CD4-positive, alpha-beta memory T cell (primary cell): ENCODE measurements at regions not wholly inside any gene's neighbourhood (a gene's known extent, or its start where the extent isn't known, plus 50 kb on each side); places are given as distances from the start of the nearest gene placed in this dataset.
"Not testable (repeated sequence)": the region's sequence is repeated elsewhere in the genome, so short reads cannot be mapped to it uniquely, and the experiment has no call there.

Experiments
- CTCF ChIA-PET: fragments of 350-600 bp; sonication (Branson Sonifier 250); formaldehyde crosslinking; loops from one replicate; lab custom pipeline; 2021; ENCODE audit warnings: inconsistent platforms; ENCODE audit not compliant: partially characterized antibody; lab: Charles Lee
- POLR2A ChIA-PET: fragments of 350-600 bp; sonication (Branson Sonifier 250); formaldehyde crosslinking; loops from one replicate; lab custom pipeline; 2021; ENCODE audit not compliant: partially characterized antibody; lab: Charles Lee
- DNase-seq, 5 donors: peaks; one replicate each; pipeline versions ENCODE4 v3.0.0 to v3.0.0-alpha.2; 2020 to 2022; ENCODE audit warnings: mixed read lengths in 1 of 5
- H3K27ac ChIP-seq: one replicate; pipeline ENCODE4 v1.7.0; 2013; ENCODE audit warnings: low read depth, low read length
- H3K27me3 ChIP-seq: 2 replicates; pipeline ENCODE4 v1.7.0; 2013; ENCODE audit warnings: mild to moderate bottlenecking, low read length, moderate library complexity; ENCODE audit not compliant: insufficient read depth
- H3K36me3 ChIP-seq: 2 replicates; pipeline ENCODE4 v1.7.0; 2013; ENCODE audit warnings: mild to moderate bottlenecking, low read length, moderate library complexity; ENCODE audit not compliant: insufficient read depth
- H3K4me1 ChIP-seq: 2 replicates; pipeline ENCODE4 v1.7.0; 2013; ENCODE audit warnings: mild to moderate bottlenecking, low read length, moderate library complexity; ENCODE audit not compliant: insufficient read depth
- H3K4me3 ChIP-seq, 2 donors: one replicate each; pipeline ENCODE4 v1.7.0; 2013; ENCODE audit warnings: low read length in 2 of 2, mild to moderate bottlenecking in 1 of 2
- H3K9me3 ChIP-seq, 2 donors: one replicate each; pipeline ENCODE4 v1.7.0; 2013; ENCODE audit warnings: low read length in 2 of 2, control low read depth in 1 of 2; ENCODE audit not compliant: control insufficient read depth in 1 of 2
- H3K27ac Mint-ChIP-seq, 7 donors: one replicate each; pipeline ENCODE4 v1.8.0; 2020 to 2021; ENCODE audit warnings: mixed read lengths in 7 of 7, mild to moderate bottlenecking in 6 of 7, inconsistent platforms in 3 of 7, moderate library complexity in 3 of 7
- H3K27me3 Mint-ChIP-seq, 2 donors: one replicate each; pipeline ENCODE4 v1.8.0; 2020 to 2021; ENCODE audit warnings: mixed read lengths in 2 of 2
- H3K36me3 Mint-ChIP-seq, 2 donors: one replicate each; pipeline ENCODE4 v1.8.0; 2020 to 2021; ENCODE audit warnings: mixed read lengths in 2 of 2, inconsistent platforms in 1 of 2, mild to moderate bottlenecking in 1 of 2
- H3K4me1 Mint-ChIP-seq, 4 donors: one replicate each; pipeline ENCODE4 v1.8.0; 2020 to 2021; ENCODE audit warnings: mixed read lengths in 4 of 4, mild to moderate bottlenecking in 1 of 4
- H3K4me3 Mint-ChIP-seq, 8 donors: one replicate each; pipeline ENCODE4 v1.8.0; 2020 to 2021; ENCODE audit warnings: mixed read lengths in 8 of 8, mild to moderate bottlenecking in 7 of 8, moderate library complexity in 6 of 8, inconsistent platforms in 3 of 8
- H3K9me3 Mint-ChIP-seq, 8 donors: one replicate each; pipeline ENCODE4 v1.8.0; 2020 to 2021; ENCODE audit warnings: mixed read lengths in 8 of 8, mild to moderate bottlenecking in 5 of 8, inconsistent platforms in 3 of 8, moderate library complexity in 1 of 8
- intact Hi-C: fragments of 100-400 bp; cut with micrococcal nuclease; formaldehyde crosslinking; loops from one replicate; pipeline ENCODE4 v1.15.1; 2023

- CTCF ChIA-PET: no interaction called here
- no peak overlapping the region for H3K27ac Mint-ChIP-seq
Observed at GRCh38 chr6:145155411-145155810, 579.9 kb downstream of the EPM2A start.

GRCh38 chr6:145155873-145156782 is 579.2 kb downstream of the EPM2A start:
- Mint-ChIP-seq H3K27me3 (peaks cover 0 to 1% of the 10 kb centered on the region in 2 donors), H3K4me3 (no peak overlapping the region), H3K9me3 (peaks cover 2 to 16% (median 9%) of the 10 kb centered on the region in 8 donors), H3K27ac (no peak overlapping the region), H3K36me3 (no peaks in the 10 kb centered on the region), H3K4me1 (no peaks in the 10 kb centered on the region)
- CTCF ChIA-PET: no interaction called here
- POLR2A ChIA-PET: no interaction called here
- no peaks in the 10 kb centered on the region for H3K36me3 ChIP-seq
- H3K9me3 ChIP-seq: no peaks in the 10 kb centered on the region
- no peak for DNase-seq
- no peak overlapping the region for H3K4me3 ChIP-seq
- H3K27me3 ChIP-seq: no peaks in the 10 kb centered on the region
- no peak overlapping the region for H3K27ac ChIP-seq
- no peaks in the 10 kb centered on the region for H3K4me1 ChIP-seq
- intact Hi-C loops: no loop called here

More at GRCh38 chr6:145155411-145155810, 579.9 kb downstream of the EPM2A start:
- POLR2A ChIA-PET: no interaction called here
- intact Hi-C loops: no loop called here
- Mint-ChIP-seq H3K27me3 (peaks cover 0 to 1% of the 10 kb centered on the region in 2 donors), H3K9me3 (peaks cover 2 to 16% (median 9%) of the 10 kb centered on the region in 8 donors), H3K4me3 (no peak overlapping the region), H3K36me3 (no peaks in the 10 kb centered on the region), H3K4me1 (no peaks in the 10 kb centered on the region)
- Histone ChIP-seq H3K4me1 (no peaks in the 10 kb centered on the region), H3K27ac (no peak overlapping the region), H3K4me3 (no peak overlapping the region), H3K9me3 (no peaks in the 10 kb centered on the region), H3K27me3 (no peaks in the 10 kb centered on the region), H3K36me3 (no peaks in the 10 kb centered on the region)
- no peak for DNase-seq

- CTCF ChIA-PET, H3K4me1 Mint-ChIP-seq, H3K4me3 ChIP-seq, H3K27me3 Mint-ChIP-seq, H3K9me3 ChIP-seq, H3K4me1 ChIP-seq, H3K36me3 Mint-ChIP-seq, H3K27ac Mint-ChIP-seq, H3K36me3 ChIP-seq, H3K4me3 Mint-ChIP-seq, H3K27ac ChIP-seq, H3K27me3 ChIP-seq, DNase-seq, POLR2A ChIA-PET, intact Hi-C loops: not testable (repeated sequence)
- H3K9me3 Mint-ChIP-seq: peaks cover 2 to 16% (median 9%) of the 10 kb centered on the region in 8 donors
Observed at GRCh38 chr6:145158636-145159035, 576.7 kb downstream of the EPM2A start.

- Histone ChIP-seq H3K4me3 (no peak overlapping the region), H3K36me3 (no peaks in the 10 kb centered on the region), H3K9me3 (no peaks in the 10 kb centered on the region), H3K27me3 (no peaks in the 10 kb centered on the region), H3K27ac (no peak overlapping the region), H3K4me1 (no peaks in the 10 kb centered on the region)
- peaks cover 0 to 1% of the 10 kb centered on the region in 2 donors for H3K27me3 Mint-ChIP-seq
- POLR2A ChIA-PET: no interaction called here
- H3K36me3 Mint-ChIP-seq: no peaks in the 10 kb centered on the region
- no peak for DNase-seq
- H3K27ac Mint-ChIP-seq: no peak overlapping the region
- no peak overlapping the region for H3K4me3 Mint-ChIP-seq
- H3K9me3 Mint-ChIP-seq: peaks cover 2 to 16% (median 9%) of the 10 kb centered on the region in 8 donors
- H3K4me1 Mint-ChIP-seq: no peaks in the 10 kb centered on the region
- CTCF ChIA-PET: no interaction called here
- intact Hi-C loops: no loop called here
Observed at GRCh38 chr6:145159921-145160320, 575.4 kb downstream of the EPM2A start.

GRCh38 chr6:145161501-145161900 is 573.8 kb downstream of the EPM2A start:
- H3K27me3 ChIP-seq: no peaks in the 10 kb centered on the region
- CTCF ChIA-PET: no interaction called here
- H3K36me3 ChIP-seq: no peaks in the 10 kb centered on the region
- H3K27me3 Mint-ChIP-seq: peaks cover 3% of the 10 kb centered on the region in 2 donors
- no peak overlapping the region for H3K4me3 ChIP-seq
- POLR2A ChIA-PET: no interaction called here
- H3K4me3 Mint-ChIP-seq: no peak overlapping the region
- DNase-seq: no peak
- H3K36me3 Mint-ChIP-seq: no peaks in the 10 kb centered on the region
- H3K4me1 ChIP-seq: no peaks in the 10 kb centered on the region
- intact Hi-C loops: no loop called here
- no peak overlapping the region for H3K27ac ChIP-seq
- H3K4me1 Mint-ChIP-seq: no peaks in the 10 kb centered on the region
- H3K9me3 ChIP-seq: no peaks in the 10 kb centered on the region
- H3K27ac Mint-ChIP-seq: no peak overlapping the region
- peaks cover 2 to 16% (median 9%) of the 10 kb centered on the region in 8 donors for H3K9me3 Mint-ChIP-seq

- Histone ChIP-seq H3K27me3 (no peaks in the 10 kb centered on the region), H3K36me3 (no peaks in the 10 kb centered on the region), H3K4me1 (no peaks in the 10 kb centered on the region), H3K9me3 (no peaks in the 10 kb centered on the region), H3K4me3 (no peak overlapping the region), H3K27ac (no peak overlapping the region)
- Mint-ChIP-seq H3K27me3 (peaks cover 5 to 7% of the 10 kb centered on the region in 2 donors), H3K27ac (no peak overlapping the region), H3K4me1 (no peaks in the 10 kb centered on the region), H3K4me3 (no peak overlapping the region), H3K36me3 (no peaks in the 10 kb centered on the region), H3K9me3 (peaks cover 0 to 5% (median 0%) of the 10 kb centered on the region in 8 donors)
- DNase-seq: no peak
- CTCF ChIA-PET: no interaction called here
- intact Hi-C loops: no loop called here
- POLR2A ChIA-PET: no interaction called here
Observed at GRCh38 chr6:145169726-145170224, 565.5 kb downstream of the EPM2A start.

GRCh38 chr6:145175470-145175869 is 559.9 kb downstream of the EPM2A start:
- H3K27me3 Mint-ChIP-seq: peaks cover 4% of the 10 kb centered on the region in 2 donors
- POLR2A ChIA-PET: no interaction called here
- no peak overlapping the region for H3K4me3 Mint-ChIP-seq
- Histone ChIP-seq H3K4me1 (no peaks in the 10 kb centered on the region), H3K9me3 (no peaks in the 10 kb centered on the region), H3K27me3 (no peaks in the 10 kb centered on the region), H3K27ac (no peak overlapping the region), H3K36me3 (no peaks in the 10 kb centered on the region), H3K4me3 (no peak overlapping the region)
- H3K36me3 Mint-ChIP-seq: no peaks in the 10 kb centered on the region
- no peaks in the 10 kb centered on the region for H3K4me1 Mint-ChIP-seq
- no peak overlapping the region for H3K27ac Mint-ChIP-seq
- CTCF ChIA-PET: no interaction called here
- DNase-seq: no peak
- peaks cover 2 to 26% (median 16%) of the 10 kb centered on the region in 8 donors for H3K9me3 Mint-ChIP-seq
- intact Hi-C loops: no loop called here
